Adrenal gland (tissue), 9 donors: ENCODE measurements at regions not wholly inside any gene's neighbourhood (a gene's known extent, or its start where the extent isn't known, plus 50 kb on each side); places are given as distances from the start of the nearest gene placed in this dataset.

ENCODE experiments used
- DNase-seq, 7 donors: peaks; one replicate each; pipeline ENCODE4 v3.0.0-alpha.2; 2019 to 2020
- H3K27ac ChIP-seq, 5 donors: fragments of 200-600 bp; sonication (generic) in 4 of 5; 1 replicate in 3 of 5; 2 replicates in 2 of 5; pipeline versions ENCODE4 v1.5.1 to v1.8.0; 2016 to 2020; ENCODE audit warnings: mild to moderate bottlenecking in 1 of 5
- H3K27me3 ChIP-seq: fragments of 200-600 bp; 2 replicates; pipeline ENCODE4 v1.8.0; 2021
- H3K36me3 ChIP-seq, 2 donors: fragments of 200-600 bp; replicated peaks in 1 of 2; 1 replicate in 1 of 2; 2 replicates in 1 of 2; pipeline versions ENCODE4 v1.5.1 to v1.8.0; 2018 to 2022
- H3K4me1 ChIP-seq, 2 donors: fragments of 200-600 bp; replicated peaks in 1 of 2; 1 replicate in 1 of 2; 2 replicates in 1 of 2; pipeline versions ENCODE4 v1.5.1 to v1.8.0; 2018 to 2021
- H3K4me3 ChIP-seq, 4 donors: fragments of 200-600 bp; sonication (generic) in 3 of 4; one replicate each; pipeline ENCODE4 v1.5.1; 2016 to 2018
- H3K9me3 ChIP-seq, 3 donors: fragments of 200-600 bp; sonication (generic) in 1 of 3; replicated peaks in 1 of 3; 1 replicate in 2 of 3; 2 replicates in 1 of 3; pipeline versions ENCODE4 v1.5.1 to v1.8.0; 2016 to 2021
- CTCF ChIP-seq, 6 experiments: fragments of 450-650 bp in 4 of 6; fragments of 200-600 bp in 2 of 6; sonication (generic) in 1 of 6; IDR thresholded peaks; 1 replicate in 5 of 6; 2 replicates in 1 of 6; pipeline versions ENCODE4 v1.5.1 to v1.8.0; 2016 to 2021; ENCODE audit warnings: antibody characterized with exemption in 6 of 6, mild to moderate bottlenecking in 2 of 6, moderate library complexity in 1 of 6
- POLR2A ChIP-seq, 2 donors: fragments of 450-650 bp; IDR thresholded peaks; one replicate each; pipeline ENCODE4 v1.6.1; 2017; ENCODE audit warnings: antibody characterized with exemption in 2 of 2, mild to moderate bottlenecking in 2 of 2, moderate library complexity in 1 of 2
- WGBS, 4 donors: extraction: QIAGEN DNeasy Blood & Tissue Kit in 2 of 4; methylation state at CpG; one replicate each; pipeline versions ENCODE4 v1.1.5 to v1.1.7; 2013 to 2017; 5-methylcytosine and 5-hydroxymethylcytosine counted together
- intact Hi-C, 2 donors: fragments of 100-400 bp; cut with DNase I; formaldehyde crosslinking; loops; one replicate each; pipeline versions ENCODE4 v1.14.1 to v1.15.0; 2022 to 2023
- donor health status: healthy with polysubstance abuse.
- donor health status: Bipolar disorder and iron deficiency.
- donor health status: DM: yes; HTN: yes; CAD: no.
- donor health status: DM: no; HTN: no; CAD: no.
- donor health status: DM: no; HTN: no; CAD: no.

- TF ChIP-seq POLR2A (IDR thresholded peaks at IDR 0.05) (no peak), CTCF (IDR thresholded peaks at IDR 0.05) (no peak)
Observed at GRCh38 chr1:218547957-218548730, 203.0 kb downstream of the TGFB2 start.

GRCh38 chr1:218548764-218549163 is 203.6 kb downstream of the TGFB2 start:
- Histone ChIP-seq H3K27ac (no peak overlapping the region), H3K27me3 (no peaks in the 10 kb centered on the region), H3K9me3 (no peaks in the 10 kb centered on the region), H3K4me1 (no peaks in the 10 kb centered on the region), H3K4me3 (no peak overlapping the region), H3K36me3 (no peaks in the 10 kb centered on the region)
- intact Hi-C loops: no loop called here
- TF ChIP-seq POLR2A (IDR thresholded peaks at IDR 0.05) (no peak), CTCF (IDR thresholded peaks at IDR 0.05) (no peak)
- no peak for DNase-seq
- WGBS, 4 donors: 82 to 91% (median 85%) methylated on average over 4 of the region's 4 CpGs

More at GRCh38 chr1:218547957-218548730, 203.0 kb downstream of the TGFB2 start:
- no peak for DNase-seq
- Histone ChIP-seq H3K27ac (no peak overlapping the region), H3K27me3 (no peaks in the 10 kb centered on the region), H3K9me3 (no peaks in the 10 kb centered on the region), H3K36me3 (no peaks in the 10 kb centered on the region), H3K4me3 (no peak overlapping the region), H3K4me1 (no peaks in the 10 kb centered on the region)
- intact Hi-C loops: no loop called here
- WGBS, 4 donors: 76 to 86% (median 81%) methylated on average over 9 to 10 of the region's 10 CpGs

- Histone ChIP-seq H3K4me3 (no peak overlapping the region), H3K4me1 (no peaks in the 10 kb centered on the region), H3K27ac (no peak overlapping the region), H3K36me3 (no peaks in the 10 kb centered on the region), H3K9me3 (no peaks in the 10 kb centered on the region), H3K27me3 (no peaks in the 10 kb centered on the region)
- intact Hi-C loops: no loop called here
- 88 to 96% (median 91%) methylated on average over 2 of the region's 2 CpGs for whole genome bisulfite sequencing, 4 donors
- no peak for DNase-seq
- no peak for TF ChIP-seq CTCF (IDR thresholded peaks at IDR 0.05)
- no peak for TF ChIP-seq POLR2A (IDR thresholded peaks at IDR 0.05)
Observed at GRCh38 chr1:218553197-218553596, 208.1 kb downstream of the TGFB2 start.

GRCh38 chr1:218556016-218556415 is 210.9 kb downstream of the TGFB2 start:
- Histone ChIP-seq H3K36me3 (no peaks in the 10 kb centered on the region), H3K27ac (no peak overlapping the region), H3K27me3 (no peaks in the 10 kb centered on the region), H3K9me3 (no peaks in the 10 kb centered on the region), H3K4me1 (no peaks in the 10 kb centered on the region), H3K4me3 (no peak overlapping the region)
- intact Hi-C loops: no loop called here
- no peak for DNase-seq
- TF ChIP-seq POLR2A (IDR thresholded peaks at IDR 0.05) (no peak), CTCF (IDR thresholded peaks at IDR 0.05) (no peak)
